IMR-90 (cell line): ENCODE measurements at regions not wholly inside any gene's neighbourhood (a gene's known extent, or its start where the extent isn't known, plus 50 kb on each side); places are given as distances from the start of the nearest gene placed in this dataset.

Source experiments
- ATAC-seq: fragments of 200-7000 bp; cut with Tn5 transposase; 2 replicates; pipeline ENCODE4 v1.9.1; 2020; ENCODE audit warnings: low read depth, mild to moderate bottlenecking, moderate library complexity
- BruUV-seq: library from RNA; stranded (reverse); fragments of 400-500 nt; replicated peaks from 2 replicates; lab custom pipeline; 2021; lab: Mats Ljungman, UMichigan
- CTCF ChIA-PET: fragments of 300-600 bp; formaldehyde crosslinking; extraction: SDS; loops from one replicate; lab custom pipeline; 2021; ENCODE audit warnings: antibody characterized with exemption; lab: Yijun Ruan, JAX
- POLR2A ChIA-PET: fragments of 300-600 bp; sonication (Branson Sonifier 250); formaldehyde crosslinking; loops from one replicate; lab custom pipeline; 2022; ENCODE audit warnings: antibody characterized with exemption; ENCODE audit not compliant: unreplicated experiment; lab: Charles Lee
- DNase-seq: peaks from one replicate; pipeline ENCODE4 v3.0.0; 2013
- H2AFZ ChIP-seq: replicated peaks from 2 replicates; pipeline ENCODE3; 2013; ENCODE audit warnings: low read length, mild to moderate bottlenecking; ENCODE audit not compliant: poor library complexity
- H2AK5ac ChIP-seq: 2 replicates; pipeline ENCODE4 v1.6.1; 2013; ENCODE audit warnings: low read depth, low read length, inconsistent platforms
- H2AK9ac ChIP-seq: replicated peaks from 2 replicates; pipeline ENCODE3; 2013; ENCODE audit warnings: mild to moderate bottlenecking, low read depth, low read length, moderate library complexity; ENCODE audit not compliant: poor library complexity
- H2BK120ac ChIP-seq: 2 replicates; pipeline ENCODE4 v1.6.1; 2013; ENCODE audit warnings: low read depth, low read length, inconsistent platforms
- H2BK15ac ChIP-seq: 3 replicates; pipeline ENCODE4 v1.6.1; 2013; ENCODE audit warnings: low read depth, low read length, inconsistent platforms
- H2BK20ac ChIP-seq: 2 replicates; pipeline ENCODE4 v1.6.1; 2013; ENCODE audit warnings: low read depth, mild to moderate bottlenecking, inconsistent platforms, low read length, moderate library complexity
- H2BK5ac ChIP-seq: 2 replicates; pipeline ENCODE4 v1.6.1; 2013; ENCODE audit warnings: mild to moderate bottlenecking, low read depth, low read length, inconsistent platforms; ENCODE audit not compliant: poor library complexity, severe bottlenecking
- H3K14ac ChIP-seq: replicated peaks from 2 replicates; pipeline ENCODE4 v1.6.1; 2013; ENCODE audit warnings: low read depth, low read length, inconsistent platforms
- H3K18ac ChIP-seq: 2 replicates; pipeline ENCODE4 v1.6.1; 2013; ENCODE audit warnings: low read depth, low read length, control low read depth
- H3K23ac ChIP-seq: 2 replicates; pipeline ENCODE4 v1.6.1; 2013; ENCODE audit warnings: low read depth, low read length, inconsistent platforms
- H3K27ac ChIP-seq: 2 replicates; pipeline ENCODE4 v1.5.1; 2013; ENCODE audit warnings: mild to moderate bottlenecking, control low read depth, low read length; ENCODE audit not compliant: insufficient read depth
- H3K27me3 ChIP-seq: 2 replicates; pipeline ENCODE4 v1.6.1; 2013; ENCODE audit warnings: low read length; ENCODE audit not compliant: control insufficient read depth, insufficient read depth
- H3K36me3 ChIP-seq: 2 replicates; pipeline ENCODE4 v1.6.1; 2013; ENCODE audit warnings: low read length, mixed read lengths; ENCODE audit not compliant: control insufficient read depth, insufficient read depth
- H3K4ac ChIP-seq: 2 replicates; pipeline ENCODE4 v1.6.1; 2013; ENCODE audit warnings: low read depth, low read length, inconsistent platforms
- H3K4me1 ChIP-seq: 2 replicates; pipeline ENCODE4 v1.6.1; 2013; ENCODE audit warnings: low read length, mixed read lengths; ENCODE audit not compliant: control insufficient read depth, insufficient read depth
- H3K4me2 ChIP-seq: 2 replicates; pipeline ENCODE4 v1.6.1; 2013; ENCODE audit warnings: low read depth, mild to moderate bottlenecking, control low read depth, low read length, moderate library complexity
- H3K4me3 ChIP-seq: 2 replicates; pipeline ENCODE4 v1.5.1; 2013; ENCODE audit warnings: low read depth, mild to moderate bottlenecking, control low read depth, low read length, moderate library complexity; ENCODE audit not compliant: insufficient read depth
- H3K56ac ChIP-seq: 2 replicates; pipeline ENCODE4 v1.6.1; 2013; ENCODE audit warnings: low read length, inconsistent platforms; ENCODE audit not compliant: insufficient read depth; ENCODE audit errors: extremely low read depth
- H3K79me1 ChIP-seq, 2 experiments: 2 replicates each; pipeline ENCODE4 v1.6.1; 2013; ENCODE audit warnings: low read length in 2 of 2, inconsistent platforms in 1 of 2, low read depth in 1 of 2
- H3K9ac ChIP-seq: 2 replicates; pipeline ENCODE4 v1.6.1; 2013; ENCODE audit warnings: low read depth, low read length, control low read depth
- H3K9me1 ChIP-seq: 2 replicates; pipeline ENCODE4 v1.6.1; 2013; ENCODE audit warnings: low read length, inconsistent platforms; ENCODE audit not compliant: insufficient read depth
- H3K9me3 ChIP-seq: 2 replicates; pipeline ENCODE4 v1.6.1; 2013; ENCODE audit warnings: low read length; ENCODE audit not compliant: control insufficient read depth, insufficient read depth
- H4K20me1 ChIP-seq: 2 replicates; pipeline ENCODE4 v1.6.1; 2013; ENCODE audit warnings: low read length, inconsistent platforms; ENCODE audit not compliant: insufficient read depth
- H4K5ac ChIP-seq: 2 replicates; pipeline ENCODE4 v1.6.1; 2013; ENCODE audit warnings: mild to moderate bottlenecking, low read depth, low read length, control low read depth
- H4K8ac ChIP-seq, 2 experiments: 2 replicates each; pipeline ENCODE4 v1.6.1; 2013; ENCODE audit warnings: low read depth in 2 of 2, low read length in 2 of 2, control low read depth in 1 of 2, inconsistent platforms in 1 of 2
- H4K91ac ChIP-seq: 2 replicates; pipeline ENCODE4 v1.6.1; 2013; ENCODE audit warnings: low read depth, low read length, inconsistent platforms; ENCODE audit not compliant: insufficient read depth
- BHLHE40 ChIP-seq: fragments of 150-350 bp; IDR thresholded peaks from 2 replicates; pipeline ENCODE4 v1.6.1; 2016; ENCODE audit warnings: mild to moderate bottlenecking, low read depth, low read length
- FOS ChIP-seq: fragments of 150-350 bp; IDR thresholded peaks from 2 replicates; pipeline ENCODE4 v1.6.1; 2016; ENCODE audit warnings: low read depth, low read length
- MAZ ChIP-seq: IDR thresholded peaks from 2 replicates; pipeline ENCODE4 v1.6.1; 2012; ENCODE audit warnings: low read depth, mild to moderate bottlenecking, low read length, improper control_type of control experiment, moderate library complexity, borderline replicate concordance
- MXI1 ChIP-seq: IDR thresholded peaks from 2 replicates; pipeline ENCODE4 v1.6.1; 2012; ENCODE audit warnings: low read depth, mild to moderate bottlenecking, low read length, moderate library complexity, borderline replicate concordance
- RAD21 ChIP-seq: IDR thresholded peaks from 2 replicates; pipeline ENCODE4 v1.6.1; 2012; ENCODE audit warnings: low read length, improper control_type of control experiment
- RCOR1 ChIP-seq: IDR thresholded peaks from 2 replicates; pipeline ENCODE4 v1.6.1; 2012; ENCODE audit warnings: mild to moderate bottlenecking, low read length, improper control_type of control experiment; ENCODE audit not compliant: insufficient replicate concordance
- RFX5 ChIP-seq: IDR thresholded peaks from 2 replicates; pipeline ENCODE4 v1.8.0; 2012; ENCODE audit warnings: low read depth, mild to moderate bottlenecking, low read length, moderate library complexity
- WGBS, 2 experiments: methylation state at CpG; one replicate each; pipeline versions ENCODE4 v1.1.5 to v1.1.7; 2013; ENCODE audit warnings: missing lambda C conversion rate in 2 of 2; ENCODE audit not compliant: insufficient read length in 1 of 2; ENCODE audit errors: extremely low coverage in 2 of 2; 5-methylcytosine and 5-hydroxymethylcytosine counted together
- dilution Hi-C: fragments of 300-500 bp; cut with HindIII; formaldehyde crosslinking; loops from one replicate; pipeline ENCODE4 v1.14.3; 2018; ENCODE audit warnings: low sequenced_read_pairs; ENCODE audit not compliant: unreplicated experiment
- in situ Hi-C: fragments of 300-500 bp; cut with MboI; formaldehyde crosslinking; loops from 3 replicates; pipeline ENCODE4 v1.14.3; 2019; ENCODE audit warnings: low sequenced_read_pairs, inconsistent platforms, mixed read lengths
- intact Hi-C: fragments of 100-400 bp; cut with micrococcal nuclease; formaldehyde crosslinking; loops from 2 replicates; pipeline ENCODE4 v1.10.0; 2022
- TF ChIP-seq, protein P1 (sequence below): fragments of 150-350 bp; IDR thresholded peaks from 2 replicates; pipeline ENCODE4 v1.6.1; 2016; ENCODE audit warnings: low read depth, mild to moderate bottlenecking, low read length, moderate library complexity, borderline replicate concordance
- TF ChIP-seq, protein P2 (sequence below): conservative IDR thresholded peaks from 2 replicates; pipeline ENCODE4 v1.5.1; 2012; ENCODE audit warnings: mild to moderate bottlenecking, low read depth, low read length, improper control_type of control experiment

DNA sequence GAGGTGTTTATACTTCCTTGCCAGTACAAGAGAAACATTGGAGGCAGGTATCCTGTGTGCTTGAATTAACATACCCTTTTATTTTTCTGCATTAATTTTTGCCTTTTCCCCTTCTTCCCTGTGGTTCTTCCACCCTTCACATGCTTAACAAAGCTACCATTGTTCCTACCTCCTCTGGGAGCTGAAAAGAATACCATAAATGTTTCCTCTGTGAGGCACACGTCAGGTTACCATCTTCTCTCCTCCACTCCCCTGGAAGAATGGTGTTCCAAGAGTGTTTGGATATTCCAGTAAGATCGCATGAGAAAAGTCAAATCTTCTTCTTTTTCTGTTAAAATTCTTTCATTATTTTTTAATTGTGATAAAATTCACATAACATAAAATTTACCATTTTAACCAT is 74.6 kb upstream of the MARK1 start:
- Histone ChIP-seq H2BK20ac (no peak overlapping the region), H2AK9ac (no peak overlapping the region), H3K79me1 (no peaks in the 10 kb centered on the region), H3K4ac (no peak overlapping the region), H3K4me1 (no peaks in the 10 kb centered on the region), H3K9me3 (no peaks in the 10 kb centered on the region), H3K36me3 (no peaks in the 10 kb centered on the region), H3K27me3 (no peaks in the 10 kb centered on the region), H2BK15ac (no peak overlapping the region), H3K14ac (no peak overlapping the region), H3K9ac (no peak overlapping the region), H4K8ac (no peak overlapping the region), H3K56ac (no peak overlapping the region), H3K27ac (no peak overlapping the region), H2AFZ (no peak overlapping the region), H4K91ac (no peak overlapping the region), H3K23ac (no peak overlapping the region), H2BK5ac (no peak overlapping the region), H3K4me2 (no peak overlapping the region), H2BK120ac (no peak overlapping the region), H4K5ac (no peak overlapping the region), H2AK5ac (no peak overlapping the region), H4K20me1 (no peaks in the 10 kb centered on the region), H3K4me3 (no peak overlapping the region), H3K9me1 (no peaks in the 10 kb centered on the region), H3K18ac (no peak overlapping the region)
- no peak for TF ChIP-seq RAD21
- TF ChIP-seq, protein P1, sequence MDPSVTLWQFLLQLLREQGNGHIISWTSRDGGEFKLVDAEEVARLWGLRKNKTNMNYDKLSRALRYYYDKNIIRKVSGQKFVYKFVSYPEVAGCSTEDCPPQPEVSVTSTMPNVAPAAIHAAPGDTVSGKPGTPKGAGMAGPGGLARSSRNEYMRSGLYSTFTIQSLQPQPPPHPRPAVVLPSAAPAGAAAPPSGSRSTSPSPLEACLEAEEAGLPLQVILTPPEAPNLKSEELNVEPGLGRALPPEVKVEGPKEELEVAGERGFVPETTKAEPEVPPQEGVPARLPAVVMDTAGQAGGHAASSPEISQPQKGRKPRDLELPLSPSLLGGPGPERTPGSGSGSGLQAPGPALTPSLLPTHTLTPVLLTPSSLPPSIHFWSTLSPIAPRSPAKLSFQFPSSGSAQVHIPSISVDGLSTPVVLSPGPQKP = no peak
- TF ChIP-seq BHLHE40 = no peak
- TF ChIP-seq RFX5 = no peak
- TF ChIP-seq RCOR1 = no peak
- TF ChIP-seq, protein P2, sequence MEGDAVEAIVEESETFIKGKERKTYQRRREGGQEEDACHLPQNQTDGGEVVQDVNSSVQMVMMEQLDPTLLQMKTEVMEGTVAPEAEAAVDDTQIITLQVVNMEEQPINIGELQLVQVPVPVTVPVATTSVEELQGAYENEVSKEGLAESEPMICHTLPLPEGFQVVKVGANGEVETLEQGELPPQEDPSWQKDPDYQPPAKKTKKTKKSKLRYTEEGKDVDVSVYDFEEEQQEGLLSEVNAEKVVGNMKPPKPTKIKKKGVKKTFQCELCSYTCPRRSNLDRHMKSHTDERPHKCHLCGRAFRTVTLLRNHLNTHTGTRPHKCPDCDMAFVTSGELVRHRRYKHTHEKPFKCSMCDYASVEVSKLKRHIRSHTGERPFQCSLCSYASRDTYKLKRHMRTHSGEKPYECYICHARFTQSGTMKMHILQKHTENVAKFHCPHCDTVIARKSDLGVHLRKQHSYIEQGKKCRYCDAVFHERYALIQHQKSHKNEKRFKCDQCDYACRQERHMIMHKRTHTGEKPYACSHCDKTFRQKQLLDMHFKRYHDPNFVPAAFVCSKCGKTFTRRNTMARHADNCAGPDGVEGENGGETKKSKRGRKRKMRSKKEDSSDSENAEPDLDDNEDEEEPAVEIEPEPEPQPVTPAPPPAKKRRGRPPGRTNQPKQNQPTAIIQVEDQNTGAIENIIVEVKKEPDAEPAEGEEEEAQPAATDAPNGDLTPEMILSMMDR = no peak
- TF ChIP-seq MXI1 = no peak
- TF ChIP-seq MAZ = no peak
- no peak for TF ChIP-seq FOS
- DNase-seq = no peak
- ChIA-PET CTCF (no interaction called here), POLR2A (no interaction called here)
- intact Hi-C loops (loop anchor here (10.0 kb wide), 1 partner anchor 619 kb away; no protein-coding TSS in a partner anchor), in situ Hi-C loops (no loop called here), dilution Hi-C loops (no loop called here)
- ATAC-seq = no peak
- BruUV-seq = no TSS peak
- no CpG with 5 or more reads among the region's 2 CpGs for WGBS, 2 experiments
